ENCODE measurements at regions not wholly inside any gene's neighbourhood (a gene's known extent, or its start where the extent isn't known, plus 50 kb on each side); places are given as distances from the start of the nearest gene placed in this dataset.

- DNase-seq = no peak
Observed at GRCh38 chr9:2319421-2319820, 302.2 kb upstream of the VLDLR start.

- DNase-seq = no peak
Observed at GRCh38 chr9:2320114-2320513, 301.5 kb upstream of the VLDLR start.

- no peak for DNase-seq
Observed at GRCh38 chr9:2320632-2321031, 301.0 kb upstream of the VLDLR start.

GRCh38 chr9:2321523-2322148, 300.0 kb upstream of the VLDLR start:
- no peak for DNase-seq

- DNase-seq = no peak
Observed at GRCh38 chr9:2324742-2325141, 296.8 kb upstream of the VLDLR start.

GRCh38 chr9:2332663-2333062, 288.9 kb upstream of the VLDLR start:
- DNase-seq = no peak

GRCh38 chr9:2335260-2335659, 286.3 kb upstream of the VLDLR start:
- no peak for DNase-seq

- no peak for DNase-seq
Observed at GRCh38 chr9:2336055-2336454, 285.5 kb upstream of the VLDLR start.

GRCh38 chr9:2337131-2337530, 284.5 kb upstream of the VLDLR start:
- DNase-seq = no peak

- no peak for DNase-seq
Observed at GRCh38 chr9:2337627-2338026, 284.0 kb upstream of the VLDLR start.

- DNase-seq = no peak
Observed at GRCh38 chr9:2338777-2339365, 282.7 kb upstream of the VLDLR start.

- no peak for DNase-seq
Observed at GRCh38 chr9:2339416-2339815, 282.2 kb upstream of the VLDLR start.

- DNase-seq = no peak
Observed at GRCh38 chr9:2340046-2340760, 281.4 kb upstream of the VLDLR start.

GRCh38 chr9:2341126-2341525, 280.5 kb upstream of the VLDLR start:
- no peak for DNase-seq

- DNase-seq = no peak
Observed at GRCh38 chr9:2341956-2342355, 279.6 kb upstream of the VLDLR start.

GRCh38 chr9:2343756-2344155, 277.8 kb upstream of the VLDLR start:
- DNase-seq = no peak

- DNase-seq = no peak
Observed at GRCh38 chr9:2344436-2344835, 277.2 kb upstream of the VLDLR start.

- DNase-seq = no peak
Observed at GRCh38 chr9:2345013-2345412, 276.6 kb upstream of the VLDLR start.

GRCh38 chr9:2346277-2346913, 275.2 kb upstream of the VLDLR start:
- DNase-seq = no peak

- no peak for DNase-seq
Observed at GRCh38 chr9:2351324-2351723, 270.3 kb upstream of the VLDLR start.

- DNase-seq = no peak
Observed at GRCh38 chr9:2354216-2354615, 267.4 kb upstream of the VLDLR start.

GRCh38 chr9:2354856-2355696, 266.5 kb upstream of the VLDLR start:
- no peak for DNase-seq

GRCh38 chr9:2355697-2355983, 265.9 kb upstream of the VLDLR start:
- no peak for DNase-seq
